KMS-11 (cell line): ENCODE measurements at regions not wholly inside any gene's neighbourhood (a gene's known extent, or its start where the extent isn't known, plus 50 kb on each side); places are given as distances from the start of the nearest gene placed in this dataset.
"Not testable (repeated sequence)": the region's sequence is repeated elsewhere in the genome, so short reads cannot be mapped to it uniquely, and the experiment has no call there.

Experiments
- H2AFZ ChIP-seq: fragments of 200-600 bp; sonication (generic); 2 replicates; pipeline ENCODE4 v1.6.1; 2016; ENCODE audit warnings: antibody characterized with exemption, mixed run types, low read depth
- H3K27ac ChIP-seq: fragments of 200-600 bp; sonication (generic); 2 replicates; pipeline ENCODE4 v1.6.1; 2016; ENCODE audit warnings: mild to moderate bottlenecking, mixed run types
- H3K27me3 ChIP-seq: fragments of 200-600 bp; sonication (generic); 2 replicates; pipeline ENCODE4 v1.6.1; 2017; ENCODE audit warnings: mild to moderate bottlenecking, low read depth, mixed run types, moderate library complexity; ENCODE audit not compliant: insufficient read depth
- H3K36me3 ChIP-seq: fragments of 200-600 bp; sonication (generic); 2 replicates; pipeline ENCODE4 v1.6.1; 2017; ENCODE audit warnings: mild to moderate bottlenecking, mixed run types; ENCODE audit not compliant: insufficient read depth
- H3K4me1 ChIP-seq: fragments of 200-600 bp; sonication (generic); 2 replicates; pipeline ENCODE4 v1.6.1; 2016; ENCODE audit warnings: mild to moderate bottlenecking, low read depth, mixed run types; ENCODE audit not compliant: poor library complexity, severe bottlenecking
- H3K4me2 ChIP-seq: fragments of 200-600 bp; sonication (generic); 2 replicates; pipeline ENCODE4 v1.7.0; 2016; ENCODE audit warnings: mild to moderate bottlenecking, mixed run types
- H3K4me3 ChIP-seq: fragments of 200-600 bp; sonication (generic); IDR thresholded peaks from 2 replicates; pipeline ENCODE4 v1.6.1; 2017; ENCODE audit warnings: low read depth, low read length, mixed read lengths; ENCODE audit not compliant: insufficient read depth
- H3K79me2 ChIP-seq: fragments of 200-600 bp; sonication (generic); 2 replicates; pipeline ENCODE4 v1.6.1; 2016; ENCODE audit warnings: low read depth, mixed run types; ENCODE audit not compliant: insufficient read depth
- H3K9ac ChIP-seq: fragments of 200-600 bp; sonication (generic); 2 replicates; pipeline ENCODE4 v1.6.1; 2016; ENCODE audit warnings: mild to moderate bottlenecking, mixed run types
- H4K20me1 ChIP-seq: fragments of 200-600 bp; sonication (generic); 2 replicates; pipeline ENCODE4 v1.6.1; 2016; ENCODE audit warnings: mild to moderate bottlenecking, mixed run types; ENCODE audit not compliant: insufficient read depth
- CTCF ChIP-seq: fragments of 200-600 bp; sonication (generic); conservative IDR thresholded peaks from 2 replicates; pipeline ENCODE4 v1.6.1; 2017; ENCODE audit warnings: low read depth, mild to moderate bottlenecking, antibody characterized with exemption, low read length, moderate library complexity, mixed read lengths

- Histone ChIP-seq H3K4me1 (no peaks in the 10 kb centered on the region), H2AFZ (no peak overlapping the region), H3K27ac (no peak overlapping the region), H3K4me3 (no peak overlapping the region), H3K4me2 (no peak overlapping the region), H3K79me2 (no peaks in the 10 kb centered on the region), H3K9ac (no peak overlapping the region), H3K27me3 (no peaks in the 10 kb centered on the region), H4K20me1 (no peaks in the 10 kb centered on the region), H3K36me3 (no peaks in the 10 kb centered on the region)
- no peak for TF ChIP-seq CTCF
Measured at GRCh38 chr11:103808252-103808651, 228.2 kb upstream of the DDI1 start.

- no peak overlapping the region for H3K9ac ChIP-seq
- no peak overlapping the region for H2AFZ ChIP-seq
- no peak overlapping the region for H3K4me2 ChIP-seq
- H3K27ac ChIP-seq: no peak overlapping the region
- no peak overlapping the region for H3K4me3 ChIP-seq
- no peaks in the 10 kb centered on the region for H4K20me1 ChIP-seq
- H3K36me3 ChIP-seq: no peaks in the 10 kb centered on the region
- no peaks in the 10 kb centered on the region for H3K4me1 ChIP-seq
- no peak for TF ChIP-seq CTCF
- H3K27me3 ChIP-seq: no peaks in the 10 kb centered on the region
- H3K79me2 ChIP-seq: no peaks in the 10 kb centered on the region
Measured at GRCh38 chr11:103811870-103812455, 224.5 kb upstream of the DDI1 start.

GRCh38 chr11:103812680-103813079, 223.8 kb upstream of the DDI1 start:
- H3K4me1 ChIP-seq: no peaks in the 10 kb centered on the region
- TF ChIP-seq CTCF: no peak
- H3K27me3 ChIP-seq: no peaks in the 10 kb centered on the region
- H4K20me1 ChIP-seq: no peaks in the 10 kb centered on the region
- no peak overlapping the region for H3K4me2 ChIP-seq
- no peak overlapping the region for H2AFZ ChIP-seq
- H3K9ac ChIP-seq: no peak overlapping the region
- H3K27ac ChIP-seq: no peak overlapping the region
- H3K4me3 ChIP-seq: no peak overlapping the region
- no peaks in the 10 kb centered on the region for H3K79me2 ChIP-seq
- no peaks in the 10 kb centered on the region for H3K36me3 ChIP-seq

GRCh38 chr11:103820345-103820744, 216.1 kb upstream of the DDI1 start:
- H3K27me3 ChIP-seq, H3K4me2 ChIP-seq, H3K9ac ChIP-seq, H3K36me3 ChIP-seq, H3K27ac ChIP-seq, H4K20me1 ChIP-seq, H3K4me1 ChIP-seq, H3K79me2 ChIP-seq, H2AFZ ChIP-seq, H3K4me3 ChIP-seq: not testable (repeated sequence)

GRCh38 chr11:103824116-103824515, 212.3 kb upstream of the DDI1 start:
- no peak overlapping the region for H3K4me3 ChIP-seq
- H3K4me2 ChIP-seq: no peak overlapping the region
- H2AFZ ChIP-seq: no peak overlapping the region
- H3K27me3 ChIP-seq: no peaks in the 10 kb centered on the region
- no peaks in the 10 kb centered on the region for H4K20me1 ChIP-seq
- no peak overlapping the region for H3K9ac ChIP-seq
- no peak for TF ChIP-seq CTCF
- H3K27ac ChIP-seq: no peak overlapping the region
- no peaks in the 10 kb centered on the region for H3K36me3 ChIP-seq
- H3K79me2 ChIP-seq: no peaks in the 10 kb centered on the region
- H3K4me1 ChIP-seq: no peaks in the 10 kb centered on the region
